ENCODE measurements at regions not wholly inside any gene's neighbourhood (a gene's known extent, or its start where the extent isn't known, plus 50 kb on each side); places are given as distances from the start of the nearest gene placed in this dataset.

GRCh38 chr6:40788661-40789655, 201.8 kb upstream of the LRFN2 start:
- TF ChIP-seq, protein P1, sequence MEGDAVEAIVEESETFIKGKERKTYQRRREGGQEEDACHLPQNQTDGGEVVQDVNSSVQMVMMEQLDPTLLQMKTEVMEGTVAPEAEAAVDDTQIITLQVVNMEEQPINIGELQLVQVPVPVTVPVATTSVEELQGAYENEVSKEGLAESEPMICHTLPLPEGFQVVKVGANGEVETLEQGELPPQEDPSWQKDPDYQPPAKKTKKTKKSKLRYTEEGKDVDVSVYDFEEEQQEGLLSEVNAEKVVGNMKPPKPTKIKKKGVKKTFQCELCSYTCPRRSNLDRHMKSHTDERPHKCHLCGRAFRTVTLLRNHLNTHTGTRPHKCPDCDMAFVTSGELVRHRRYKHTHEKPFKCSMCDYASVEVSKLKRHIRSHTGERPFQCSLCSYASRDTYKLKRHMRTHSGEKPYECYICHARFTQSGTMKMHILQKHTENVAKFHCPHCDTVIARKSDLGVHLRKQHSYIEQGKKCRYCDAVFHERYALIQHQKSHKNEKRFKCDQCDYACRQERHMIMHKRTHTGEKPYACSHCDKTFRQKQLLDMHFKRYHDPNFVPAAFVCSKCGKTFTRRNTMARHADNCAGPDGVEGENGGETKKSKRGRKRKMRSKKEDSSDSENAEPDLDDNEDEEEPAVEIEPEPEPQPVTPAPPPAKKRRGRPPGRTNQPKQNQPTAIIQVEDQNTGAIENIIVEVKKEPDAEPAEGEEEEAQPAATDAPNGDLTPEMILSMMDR (IDR thresholded peaks at IDR 0.05 in 4 of 5, conservative IDR thresholded peaks at IDR 0.05 in 1 of 5): no peak
- TF ChIP-seq POLR2A (IDR thresholded peaks at IDR 0.05): no peak
